K562 (cell line): ENCODE measurements at regions not wholly inside any gene's neighbourhood (a gene's known extent, or its start where the extent isn't known, plus 50 kb on each side); places are given as distances from the start of the nearest gene placed in this dataset.

Source experiments
- BACH1 ChIP-seq: fragments of 200-800 bp; sonication (Bioruptor generic); IDR thresholded peaks from 2 replicates; pipeline ENCODE4 v1.6.1; 2016; ENCODE audit warnings: missing genetic modification characterization, missing compliant biosample characterization
- POLR2AphosphoS5 ChIP-seq: IDR thresholded peaks from 2 replicates; pipeline ENCODE4 v1.6.1; 2011; ENCODE audit warnings: mild to moderate bottlenecking, low read depth, low read length, moderate library complexity; ENCODE audit not compliant: control insufficient read depth, insufficient read depth
- PTBP1 ChIP-seq: fragments of 200-400 bp; formaldehyde crosslinking; IDR thresholded peaks from 2 replicates; pipeline ENCODE4 v1.6.1; 2017; ENCODE audit warnings: low read depth, low read length
- ZBTB8A ChIP-seq: fragments of 450-650 bp; IDR thresholded peaks from 2 replicates; pipeline ENCODE4 v1.6.1; 2018; ENCODE audit warnings: mild to moderate bottlenecking, moderate library complexity; ENCODE audit not compliant: partially characterized antibody

DNA sequence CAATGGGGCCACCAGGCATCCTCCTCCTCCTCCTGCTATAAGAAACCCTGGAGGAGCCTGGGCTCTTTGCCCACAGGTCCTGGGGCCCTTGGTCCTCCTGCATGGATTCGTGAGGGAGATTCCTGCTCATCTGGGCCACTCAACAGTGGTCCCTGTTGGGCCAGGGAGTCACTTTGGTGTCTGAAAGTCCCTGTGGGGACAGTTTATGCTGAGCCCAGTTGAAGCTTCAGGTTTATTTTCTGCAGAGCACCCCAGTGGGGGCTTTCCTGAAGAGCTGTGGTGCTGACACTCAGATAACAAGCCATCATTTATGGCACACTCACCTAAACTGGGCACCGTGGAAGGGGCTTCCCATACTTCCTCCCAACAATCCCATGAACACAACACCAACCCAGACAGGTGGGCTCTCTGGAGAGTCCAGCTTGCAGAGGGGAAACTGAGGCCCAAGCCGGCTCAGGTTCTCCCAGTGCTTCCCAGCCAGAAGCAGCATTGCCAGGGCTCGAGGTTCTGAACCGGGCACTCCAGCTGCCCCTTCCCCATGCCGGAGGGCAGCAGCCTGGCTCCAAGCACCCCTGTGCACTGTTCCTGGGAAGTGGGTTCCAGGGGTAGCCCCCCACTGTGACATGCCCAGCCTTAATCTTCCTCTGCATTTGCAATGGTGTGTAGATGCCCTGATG lies 91.3 kb downstream of the MYEOV start:
- no peak for TF ChIP-seq BACH1
- TF ChIP-seq PTBP1: no peak
- no peak for TF ChIP-seq POLR2AphosphoS5
- no peak for TF ChIP-seq ZBTB8A
